ENCODE measurements at regions not wholly inside any gene's neighbourhood (a gene's known extent, or its start where the extent isn't known, plus 50 kb on each side); places are given as distances from the start of the nearest gene placed in this dataset.

DNA sequence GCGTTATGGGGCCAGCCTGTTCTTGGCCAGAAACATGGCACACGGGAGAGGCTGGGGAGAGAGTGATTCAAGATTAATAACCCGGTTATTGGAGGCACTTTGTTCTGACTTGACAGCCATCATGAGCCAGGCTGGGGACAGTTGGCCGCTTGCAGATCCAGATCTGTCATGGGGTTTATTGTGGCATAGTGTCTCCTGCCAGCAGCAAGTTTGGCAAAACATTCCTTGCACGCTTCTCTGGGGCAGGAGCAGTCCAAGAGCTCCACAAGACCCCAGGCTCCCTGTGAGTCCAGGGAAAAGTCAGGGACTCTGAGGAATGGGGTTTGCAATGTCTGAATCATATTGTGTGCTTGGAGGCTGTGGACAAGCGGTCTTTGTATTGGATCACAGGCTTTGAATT lies 270.4 kb downstream of the MIAT start:
- CTCF ChIA-PET: no interaction called here
- no peak overlapping the region for H2AFZ ChIP-seq (ENCODE audit: insufficient read depth, low read depth, low read length, poor library complexity, severe bottlenecking)
- TF ChIP-seq, protein P1, sequence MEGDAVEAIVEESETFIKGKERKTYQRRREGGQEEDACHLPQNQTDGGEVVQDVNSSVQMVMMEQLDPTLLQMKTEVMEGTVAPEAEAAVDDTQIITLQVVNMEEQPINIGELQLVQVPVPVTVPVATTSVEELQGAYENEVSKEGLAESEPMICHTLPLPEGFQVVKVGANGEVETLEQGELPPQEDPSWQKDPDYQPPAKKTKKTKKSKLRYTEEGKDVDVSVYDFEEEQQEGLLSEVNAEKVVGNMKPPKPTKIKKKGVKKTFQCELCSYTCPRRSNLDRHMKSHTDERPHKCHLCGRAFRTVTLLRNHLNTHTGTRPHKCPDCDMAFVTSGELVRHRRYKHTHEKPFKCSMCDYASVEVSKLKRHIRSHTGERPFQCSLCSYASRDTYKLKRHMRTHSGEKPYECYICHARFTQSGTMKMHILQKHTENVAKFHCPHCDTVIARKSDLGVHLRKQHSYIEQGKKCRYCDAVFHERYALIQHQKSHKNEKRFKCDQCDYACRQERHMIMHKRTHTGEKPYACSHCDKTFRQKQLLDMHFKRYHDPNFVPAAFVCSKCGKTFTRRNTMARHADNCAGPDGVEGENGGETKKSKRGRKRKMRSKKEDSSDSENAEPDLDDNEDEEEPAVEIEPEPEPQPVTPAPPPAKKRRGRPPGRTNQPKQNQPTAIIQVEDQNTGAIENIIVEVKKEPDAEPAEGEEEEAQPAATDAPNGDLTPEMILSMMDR (IDR thresholded peaks at IDR 0.05): no peak
- no peak for TF ChIP-seq EZH2 (IDR thresholded peaks at IDR 0.05; ENCODE audit: borderline replicate concordance, insufficient read depth, low read depth, low read length, poor library complexity, severe bottlenecking)
- Mint-ChIP-seq H3K27ac (no peak overlapping the region), H3K4me1 (no peaks in the 10 kb centered on the region), H3K9me3 (ENCODE audit: insufficient read depth) (no peaks in the 10 kb centered on the region), H3K27me3 (peaks cover 15% of the 10 kb centered on the region), H3K4me3 (no peak overlapping the region)
- H3K9me3 ChIP-seq (ENCODE audit: control extremely low read depth in 1 of 3, control insufficient read depth in 2 of 3, insufficient read depth in 1 of 3, low read length in 2 of 3): no peaks in the 10 kb centered on the region
- H3K27ac ChIP-seq (ENCODE audit: low read length in 2 of 2): no peak overlapping the region
- no peaks in the 10 kb centered on the region for H3K36me3 ChIP-seq (replicated peaks in 1 of 2; ENCODE audit: control extremely low read depth in 1 of 2, control insufficient read depth in 1 of 2, extremely low read depth in 1 of 2, insufficient read depth in 2 of 2, low read length in 1 of 2)
- POLR2A ChIA-PET: no interaction called here
- H3K4me2 ChIP-seq (replicated peaks; ENCODE audit: low read depth, low read length, poor library complexity, severe bottlenecking): no peak overlapping the region
- 55% methylated on average over 6 of the region's 6 CpGs for WGBS (ENCODE audit: insufficient coverage)
- H3K4me3 ChIP-seq (ENCODE audit: control extremely low read depth in 1 of 5, extremely low read depth in 1 of 5, insufficient read depth in 1 of 5, low read depth in 2 of 5, low read length in 4 of 5): no peak overlapping the region
- peaks cover 0 to 4% (median 0%) of the 10 kb centered on the region in 4 experiments for H3K27me3 ChIP-seq (replicated peaks in 1 of 4; ENCODE audit: control extremely low read depth in 1 of 4, control insufficient read depth in 3 of 4, insufficient read depth in 4 of 4, low read length in 3 of 4)
- H3K79me2 ChIP-seq (ENCODE audit: control insufficient read depth, insufficient read depth, low read length): no peaks in the 10 kb centered on the region
- H4K20me1 ChIP-seq (ENCODE audit: control insufficient read depth, insufficient read depth, low read length, poor library complexity, severe bottlenecking): no peaks in the 10 kb centered on the region
- ATAC-seq (ENCODE audit: low read depth): no peak
- no peaks in the 10 kb centered on the region for H3K4me1 ChIP-seq (ENCODE audit: control insufficient read depth in 2 of 2, insufficient read depth in 2 of 2, low read length in 2 of 2)
- no peak for DNase-seq
- H3K9ac ChIP-seq (ENCODE audit: low read length): no peak overlapping the region
- intact Hi-C loops (cut with micrococcal nuclease): no loop called here

DNA sequence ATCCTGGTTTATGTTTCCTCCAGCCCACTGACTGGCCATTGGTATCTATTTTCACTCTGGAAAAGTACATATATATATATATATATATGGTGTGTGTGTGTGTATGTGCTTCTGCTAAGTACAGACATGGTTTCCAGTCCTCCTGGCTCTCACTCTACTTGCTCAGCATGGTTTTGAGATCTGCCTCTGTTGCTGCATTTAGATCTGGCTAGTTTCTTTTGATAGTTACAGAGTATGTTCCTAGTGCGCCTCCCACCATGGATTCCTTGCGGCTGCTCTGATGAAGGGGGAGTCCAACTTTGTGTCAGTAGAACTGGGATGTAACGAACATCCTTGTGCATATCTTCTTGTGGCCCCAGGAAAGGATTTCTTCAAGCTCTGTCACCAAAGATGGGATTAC lies 274.1 kb downstream of the MIAT start:
- H3K9me3 ChIP-seq (ENCODE audit: control extremely low read depth in 1 of 3, control insufficient read depth in 2 of 3, insufficient read depth in 1 of 3, low read length in 2 of 3): peaks cover 0 to under 1% (median 0%) of the 10 kb centered on the region in 3 donors
- H2AFZ ChIP-seq (ENCODE audit: insufficient read depth, low read depth, low read length, poor library complexity, severe bottlenecking): no peak overlapping the region
- POLR2A ChIA-PET: no interaction called here
- H3K9ac ChIP-seq (ENCODE audit: low read length): no peak overlapping the region
- H3K36me3 ChIP-seq (replicated peaks in 1 of 2; ENCODE audit: control extremely low read depth in 1 of 2, control insufficient read depth in 1 of 2, extremely low read depth in 1 of 2, insufficient read depth in 2 of 2, low read length in 1 of 2): no peaks in the 10 kb centered on the region
- ATAC-seq (ENCODE audit: low read depth) (no peak), DNase-seq (no peak)
- no peaks in the 10 kb centered on the region for H3K9me3 Mint-ChIP-seq (ENCODE audit: insufficient read depth)
- H3K27ac ChIP-seq (ENCODE audit: low read length in 2 of 2): no peak overlapping the region
- no peaks in the 10 kb centered on the region for H3K4me1 ChIP-seq (ENCODE audit: control insufficient read depth in 2 of 2, insufficient read depth in 2 of 2, low read length in 2 of 2)
- no peak overlapping the region for H3K4me3 Mint-ChIP-seq
- no peaks in the 10 kb centered on the region for H3K4me1 Mint-ChIP-seq
- H3K79me2 ChIP-seq (ENCODE audit: control insufficient read depth, insufficient read depth, low read length): no peaks in the 10 kb centered on the region
- H3K4me2 ChIP-seq (replicated peaks; ENCODE audit: low read depth, low read length, poor library complexity, severe bottlenecking): no peak overlapping the region
- intact Hi-C loops (cut with micrococcal nuclease): no loop called here
- no peak overlapping the region for H3K4me3 ChIP-seq (ENCODE audit: control extremely low read depth in 1 of 5, extremely low read depth in 1 of 5, insufficient read depth in 1 of 5, low read depth in 2 of 5, low read length in 4 of 5)
- CTCF ChIA-PET: no interaction called here
- no peaks in the 10 kb centered on the region for H4K20me1 ChIP-seq (ENCODE audit: control insufficient read depth, insufficient read depth, low read length, poor library complexity, severe bottlenecking)
- peaks cover 7% of the 10 kb centered on the region for H3K27me3 Mint-ChIP-seq
- H3K27ac Mint-ChIP-seq: no peak overlapping the region
- TF ChIP-seq, protein P1 (IDR thresholded peaks at IDR 0.05): no peak
- TF ChIP-seq EZH2 (IDR thresholded peaks at IDR 0.05; ENCODE audit: borderline replicate concordance, insufficient read depth, low read depth, low read length, poor library complexity, severe bottlenecking): no peak
- 100% methylated on average over 3 of the region's 3 CpGs for WGBS (ENCODE audit: insufficient coverage)
- no peaks in the 10 kb centered on the region for H3K27me3 ChIP-seq (replicated peaks in 1 of 4; ENCODE audit: control extremely low read depth in 1 of 4, control insufficient read depth in 3 of 4, insufficient read depth in 4 of 4, low read length in 3 of 4)
